Erythroblast (primary cell): ENCODE measurements at regions not wholly inside any gene's neighbourhood (a gene's known extent, or its start where the extent isn't known, plus 50 kb on each side); places are given as distances from the start of the nearest gene placed in this dataset.
"Not testable (repeated sequence)": the region's sequence is repeated elsewhere in the genome, so short reads cannot be mapped to it uniquely, and the experiment has no call there.

Experiments used
- GATA1 ChIP-seq: IDR thresholded peaks from 2 replicates; pipeline ENCODE4 v1.6.1; 2011; ENCODE audit warnings: low read depth, mild to moderate bottlenecking, control low read depth, low read length, moderate library complexity
- POLR2A ChIP-seq: IDR thresholded peaks from 2 replicates; pipeline ENCODE4 v1.6.1; 2011; ENCODE audit warnings: mild to moderate bottlenecking, low read length

GRCh38 chr14:105686462-105687170 is 160.2 kb downstream of the TMEM121 start:
- not testable (repeated sequence) for TF ChIP-seq POLR2A, GATA1
